K562 (cell line): ENCODE measurements at regions not wholly inside any gene's neighbourhood (a gene's known extent, or its start where the extent isn't known, plus 50 kb on each side); places are given as distances from the start of the nearest gene placed in this dataset.
A peak's percentile ranks its signal among the peaks of the same experiment; 100 is the strongest.

Source experiments
- BCOR ChIP-seq: fragments of 450-650 bp; IDR thresholded peaks from 2 replicates; pipeline ENCODE4 v1.6.1; 2016
- CHD2 ChIP-seq: IDR thresholded peaks from 2 replicates; pipeline ENCODE4 v1.6.1; 2011; ENCODE audit warnings: low read depth, low read length
- CUX1 ChIP-seq: fragments of 200-800 bp; sonication (Bioruptor generic); IDR thresholded peaks from 2 replicates; pipeline ENCODE4 v1.6.1; 2016; ENCODE audit warnings: missing genetic modification characterization, missing compliant biosample characterization
- DPF2 ChIP-seq: fragments of 450-650 bp; IDR thresholded peaks from 2 replicates; pipeline ENCODE4 v1.6.1; 2016
- E2F3 ChIP-seq: fragments of 250-450 bp; sonication (Bioruptor Pico); IDR thresholded peaks from 2 replicates; pipeline ENCODE4 v1.4.0; 2020; ENCODE audit warnings: mild to moderate bottlenecking
- GTF2B ChIP-seq: IDR thresholded peaks from 2 replicates; pipeline ENCODE4 v1.6.1; 2011; ENCODE audit not compliant: insufficient read length; ENCODE audit errors: extremely low read depth
- HOXB6 ChIP-seq: fragments of 250-450 bp; sonication (Bioruptor Pico); IDR thresholded peaks from 2 replicates; pipeline ENCODE4 v1.5.1; 2022; ENCODE audit warnings: mild to moderate bottlenecking, borderline replicate concordance
- KLF6 ChIP-seq: fragments of 250-450 bp; sonication (Bioruptor Pico); IDR thresholded peaks from 2 replicates; pipeline ENCODE4 v1.4.0; 2020; ENCODE audit warnings: mild to moderate bottlenecking, moderate library complexity, borderline replicate concordance
- MBD1 ChIP-seq: fragments of 250-450 bp; sonication (Bioruptor Pico); IDR thresholded peaks from 2 replicates; pipeline ENCODE4 v1.8.0; 2022; ENCODE audit warnings: inconsistent platforms
- MCM2 ChIP-seq: fragments of 450-650 bp; IDR thresholded peaks from 2 replicates; pipeline ENCODE4 v1.6.1; 2017; ENCODE audit warnings: low read depth, mild to moderate bottlenecking
- POLR3G ChIP-seq: IDR thresholded peaks from 2 replicates; pipeline ENCODE4 v1.6.1; 2011; ENCODE audit not compliant: insufficient read length, insufficient replicate concordance; ENCODE audit errors: extremely low read depth
- RBM25 ChIP-seq: fragments of 200-400 bp; formaldehyde crosslinking; IDR thresholded peaks from 2 replicates; pipeline ENCODE4 v1.6.1; 2018; ENCODE audit warnings: low read length, low read depth, moderate library complexity; ENCODE audit not compliant: severe bottlenecking
- SMAD4 ChIP-seq: fragments of 250-450 bp; sonication (Bioruptor Pico); conservative IDR thresholded peaks from 2 replicates; pipeline ENCODE4 v1.8.0; 2021; ENCODE audit warnings: inconsistent platforms, mild to moderate bottlenecking, moderate library complexity
- ZFP1 ChIP-seq: fragments of 450-650 bp; formaldehyde crosslinking; IDR thresholded peaks from 2 replicates; pipeline ENCODE4 v1.4.0; 2020; ENCODE audit warnings: mild to moderate bottlenecking, mixed read lengths
- ZFP36 ChIP-seq: fragments of 150-350 bp; IDR thresholded peaks from 2 replicates; pipeline ENCODE4 v1.6.1; 2018; ENCODE audit warnings: low read length, low read depth; ENCODE audit not compliant: partially characterized antibody
- ZNF274 ChIP-seq: IDR thresholded peaks from 2 replicates; pipeline ENCODE4 v1.6.1; 2011; ENCODE audit warnings: low read depth, mild to moderate bottlenecking, low read length, moderate library complexity, borderline replicate concordance
- ZNF408 ChIP-seq: fragments of 250-450 bp; sonication (Bioruptor Pico); IDR thresholded peaks from 2 replicates; pipeline ENCODE4 v1.4.0; 2020; ENCODE audit warnings: low read depth, mild to moderate bottlenecking, moderate library complexity
- ZNF592 ChIP-seq: fragments of 450-650 bp; IDR thresholded peaks from 2 replicates; pipeline ENCODE4 v1.6.1; 2017; ENCODE audit warnings: antibody characterized with exemption, mild to moderate bottlenecking

- no peak for TF ChIP-seq GTF2B
- TF ChIP-seq CUX1, result no peak
- no peak for TF ChIP-seq SMAD4 (CRISPR knock-in tag)
- TF ChIP-seq CHD2, result no peak
- no peak for TF ChIP-seq ZNF274
- TF ChIP-seq ZNF592, result no peak
- peak; percentile 43 for TF ChIP-seq ZFP36
- TF ChIP-seq ZFP1 (CRISPR knock-in tag), result no peak
- peak; percentile 82 for TF ChIP-seq RBM25
- no peak for TF ChIP-seq KLF6
- no peak for TF ChIP-seq E2F3 (CRISPR knock-in tag)
- peak; percentile 70 for TF ChIP-seq BCOR
- TF ChIP-seq DPF2, result no peak
- TF ChIP-seq POLR3G, result no peak
- TF ChIP-seq MBD1 (CRISPR knock-in tag), result no peak
- TF ChIP-seq HOXB6 (CRISPR knock-in tag), result no peak
- no peak for TF ChIP-seq ZNF408 (CRISPR knock-in tag)
- no peak for TF ChIP-seq MCM2
- TF ChIP-seq, all 486 proteins: peak for 4
Measured at GRCh38 chr1:116455509-116455908, 82.5 kb downstream of the ATP1A1 start (continued).
